ENCODE measurements at regions not wholly inside any gene's neighbourhood (a gene's known extent, or its start where the extent isn't known, plus 50 kb on each side); places are given as distances from the start of the nearest gene placed in this dataset.

GRCh38 chrX:33465137-33465536 is 253.8 kb upstream of the DMD start:
- Mint-ChIP-seq H3K4me1 (ENCODE audit: low read depth in 2 of 2) (no peaks in the 10 kb centered on the region), H3K27ac (no peak overlapping the region), H3K27me3 (no peaks in the 10 kb centered on the region), H3K9me3 (peaks cover 3% of the 10 kb centered on the region), H3K4me3 (no peak overlapping the region), H3K36me3 (no peaks in the 10 kb centered on the region)
- DNase-seq (ENCODE audit: low spot score) (no peak), ATAC-seq (no peak)

- DNase-seq (ENCODE audit: low spot score) (no peak), ATAC-seq (peak in 1 of 2 donors; percentile 52)
- H3K4me3 Mint-ChIP-seq = no peak overlapping the region
- H3K4me1 Mint-ChIP-seq (ENCODE audit: low read depth in 2 of 2) = no peaks in the 10 kb centered on the region
- peaks cover 4% of the 10 kb centered on the region for H3K9me3 Mint-ChIP-seq
- H3K27me3 Mint-ChIP-seq = no peaks in the 10 kb centered on the region
- H3K27ac Mint-ChIP-seq = no peak overlapping the region
- H3K36me3 Mint-ChIP-seq = no peaks in the 10 kb centered on the region
These were observed 245.8 kb upstream of the DMD start for GRCh38 chrX:33457102-33457501.

GRCh38 chrX:33447285-33447684 is 235.9 kb upstream of the DMD start:
- Mint-ChIP-seq H3K36me3 (peaks cover 13% of the 10 kb centered on the region), H3K27me3 (no peaks in the 10 kb centered on the region), H3K4me1 (ENCODE audit: low read depth in 2 of 2) (no peaks in the 10 kb centered on the region), H3K27ac (no peak overlapping the region), H3K9me3 (peaks cover 13% of the 10 kb centered on the region), H3K4me3 (no peak overlapping the region)
- DNase-seq (ENCODE audit: low spot score) (no peak), ATAC-seq (no peak)

GRCh38 chrX:33434256-33435092 is 223.1 kb upstream of the DMD start:
- H3K4me3 Mint-ChIP-seq = no peak overlapping the region
- DNase-seq (ENCODE audit: low spot score) (no peak), ATAC-seq (no peak)
- H3K27ac Mint-ChIP-seq = no peak overlapping the region
- H3K27me3 Mint-ChIP-seq = no peaks in the 10 kb centered on the region
- H3K4me1 Mint-ChIP-seq (ENCODE audit: low read depth in 2 of 2) = no peaks in the 10 kb centered on the region
- H3K36me3 Mint-ChIP-seq = no peaks in the 10 kb centered on the region
- H3K9me3 Mint-ChIP-seq = peaks cover 3% of the 10 kb centered on the region

- no peak for ATAC-seq
- DNase-seq (ENCODE audit: low spot score) = no peak
- Mint-ChIP-seq H3K4me3 (no peak overlapping the region), H3K27ac (no peak overlapping the region), H3K4me1 (ENCODE audit: low read depth in 2 of 2) (no peaks in the 10 kb centered on the region), H3K9me3 (peaks cover 14% of the 10 kb centered on the region), H3K27me3 (no peaks in the 10 kb centered on the region), H3K36me3 (no peaks in the 10 kb centered on the region)
These were observed 205.0 kb upstream of the DMD start for GRCh38 chrX:33416273-33416805.

GRCh38 chrX:33415459-33415858 is 204.1 kb upstream of the DMD start:
- Mint-ChIP-seq H3K4me1 (ENCODE audit: low read depth in 2 of 2) (no peaks in the 10 kb centered on the region), H3K36me3 (no peaks in the 10 kb centered on the region), H3K27ac (no peak overlapping the region), H3K9me3 (peaks cover 14% of the 10 kb centered on the region), H3K4me3 (no peak overlapping the region), H3K27me3 (no peaks in the 10 kb centered on the region)
- DNase-seq (ENCODE audit: low spot score) (no peak), ATAC-seq (no peak)

GRCh38 chrX:33385546-33385945 is 174.2 kb upstream of the DMD start:
- no peaks in the 10 kb centered on the region for H3K4me1 Mint-ChIP-seq (ENCODE audit: low read depth in 2 of 2)
- H3K27ac Mint-ChIP-seq = no peak overlapping the region
- H3K36me3 Mint-ChIP-seq = no peaks in the 10 kb centered on the region
- no peaks in the 10 kb centered on the region for H3K27me3 Mint-ChIP-seq
- peaks cover 3% of the 10 kb centered on the region for H3K9me3 Mint-ChIP-seq
- ATAC-seq = no peak
- H3K4me3 Mint-ChIP-seq = no peak overlapping the region
- DNase-seq (ENCODE audit: low spot score) = no peak

GRCh38 chrX:33379839-33380238 is 168.5 kb upstream of the DMD start:
- Mint-ChIP-seq H3K36me3 (peaks cover 6% of the 10 kb centered on the region), H3K4me3 (no peak overlapping the region), H3K9me3 (no peaks in the 10 kb centered on the region), H3K4me1 (ENCODE audit: low read depth in 2 of 2) (no peaks in the 10 kb centered on the region), H3K27ac (no peak overlapping the region), H3K27me3 (no peaks in the 10 kb centered on the region)
- ATAC-seq (no peak), DNase-seq (ENCODE audit: low spot score) (no peak)

GRCh38 chrX:33357606-33358005 is 146.3 kb upstream of the DMD start:
- no peak for DNase-seq (ENCODE audit: low spot score)
- H3K27me3 Mint-ChIP-seq = no peaks in the 10 kb centered on the region
- peaks cover 9% of the 10 kb centered on the region for H3K36me3 Mint-ChIP-seq
- H3K9me3 Mint-ChIP-seq = peaks cover 12% of the 10 kb centered on the region
- no peak for ATAC-seq
- no peaks in the 10 kb centered on the region for H3K4me1 Mint-ChIP-seq (ENCODE audit: low read depth in 2 of 2)
- H3K4me3 Mint-ChIP-seq = no peak overlapping the region
- no peak overlapping the region for H3K27ac Mint-ChIP-seq

GRCh38 chrX:33339219-33339618 is 127.9 kb upstream of the DMD start:
- ATAC-seq (no peak), DNase-seq (ENCODE audit: low spot score) (no peak)
- H3K36me3 Mint-ChIP-seq = no peaks in the 10 kb centered on the region
- H3K9me3 Mint-ChIP-seq = peaks cover 7% of the 10 kb centered on the region
- H3K27me3 Mint-ChIP-seq = no peaks in the 10 kb centered on the region
- H3K4me1 Mint-ChIP-seq (ENCODE audit: low read depth in 2 of 2) = no peaks in the 10 kb centered on the region
- H3K4me3 Mint-ChIP-seq = no peak overlapping the region
- no peak overlapping the region for H3K27ac Mint-ChIP-seq

GRCh38 chrX:33336783-33337182 is 125.4 kb upstream of the DMD start:
- Mint-ChIP-seq H3K4me3 (no peak overlapping the region), H3K4me1 (ENCODE audit: low read depth in 2 of 2) (no peaks in the 10 kb centered on the region), H3K9me3 (peaks cover 4% of the 10 kb centered on the region), H3K27me3 (no peaks in the 10 kb centered on the region), H3K36me3 (no peaks in the 10 kb centered on the region), H3K27ac (no peak overlapping the region)
- no peak for ATAC-seq
- DNase-seq (ENCODE audit: low spot score) = no peak

GRCh38 chrX:33333271-33333670 is 121.9 kb upstream of the DMD start:
- DNase-seq (ENCODE audit: low spot score) (no peak), ATAC-seq (no peak)
- Mint-ChIP-seq H3K27me3 (no peaks in the 10 kb centered on the region), H3K36me3 (no peaks in the 10 kb centered on the region), H3K4me1 (ENCODE audit: low read depth in 2 of 2) (no peaks in the 10 kb centered on the region), H3K9me3 (no peaks in the 10 kb centered on the region), H3K4me3 (no peak overlapping the region), H3K27ac (no peak overlapping the region)

GRCh38 chrX:33330798-33331197 is 119.4 kb upstream of the DMD start:
- Mint-ChIP-seq H3K9me3 (no peaks in the 10 kb centered on the region), H3K4me1 (ENCODE audit: low read depth in 2 of 2) (no peaks in the 10 kb centered on the region), H3K36me3 (no peaks in the 10 kb centered on the region), H3K27ac (no peak overlapping the region), H3K4me3 (no peak overlapping the region), H3K27me3 (no peaks in the 10 kb centered on the region)
- DNase-seq (ENCODE audit: low spot score) = no peak
- ATAC-seq = no peak

- H3K4me1 Mint-ChIP-seq (ENCODE audit: low read depth in 2 of 2) = no peaks in the 10 kb centered on the region
- H3K36me3 Mint-ChIP-seq = no peaks in the 10 kb centered on the region
- H3K27me3 Mint-ChIP-seq = no peaks in the 10 kb centered on the region
These were observed 112.8 kb upstream of the DMD start for GRCh38 chrX:33324099-33324498.

GRCh38 chrX:33307911-33308354 is 96.6 kb upstream of the DMD start:
- Mint-ChIP-seq H3K4me3 (no peak overlapping the region), H3K27me3 (no peaks in the 10 kb centered on the region), H3K9me3 (peaks cover 5% of the 10 kb centered on the region), H3K36me3 (no peaks in the 10 kb centered on the region), H3K27ac (no peak overlapping the region), H3K4me1 (ENCODE audit: low read depth in 2 of 2) (no peaks in the 10 kb centered on the region)
- DNase-seq (ENCODE audit: low spot score) (no peak), ATAC-seq (no peak)

More at GRCh38 chrX:33324099-33324498, 112.8 kb upstream of the DMD start:
- Mint-ChIP-seq H3K27ac (no peak overlapping the region), H3K9me3 (peaks cover 8% of the 10 kb centered on the region), H3K4me3 (no peak overlapping the region)
- ATAC-seq (no peak), DNase-seq (ENCODE audit: low spot score) (no peak)

All from natural killer cell treated with Interleukin-12 subunit alpha and Interleukin-12 subunit beta and Interleukin-15 and Interleukin-18, amount 100 ng/mL, for 72 hours (primary cell).